Stimulated activated naive CD4-positive, alpha-beta T cell (primary cell): ENCODE measurements at regions not wholly inside any gene's neighbourhood (a gene's known extent, or its start where the extent isn't known, plus 50 kb on each side); places are given as distances from the start of the nearest gene placed in this dataset.

ENCODE experiments used
- DNase-seq, 6 experiments: peaks; one replicate each; lab custom pipeline; 2025; lab: John Stamatoyannopoulos, UW

- no peak for DNase-seq
These were observed 446.2 kb upstream of the SLC14A2 start for GRCh38 chr18:45168866-45169600.

GRCh38 chr18:45169610-45170009 is 445.7 kb upstream of the SLC14A2 start:
- no peak for DNase-seq

GRCh38 chr18:45171679-45172191 is 443.5 kb upstream of the SLC14A2 start:
- DNase-seq = no peak

- no peak for DNase-seq
These were observed 441.9 kb upstream of the SLC14A2 start for GRCh38 chr18:45173327-45173726.

GRCh38 chr18:45173799-45174519 is 441.3 kb upstream of the SLC14A2 start:
- no peak for DNase-seq

- DNase-seq = no peak
These were observed 440.6 kb upstream of the SLC14A2 start for GRCh38 chr18:45174629-45175136.

- DNase-seq = no peak
These were observed 439.8 kb upstream of the SLC14A2 start for GRCh38 chr18:45175511-45175910.

GRCh38 chr18:45186832-45187231 is 428.4 kb upstream of the SLC14A2 start:
- DNase-seq = no peak

GRCh38 chr18:45191795-45192194 is 423.5 kb upstream of the SLC14A2 start:
- no peak for DNase-seq

GRCh38 chr18:45197526-45197970 is 417.7 kb upstream of the SLC14A2 start:
- no peak for DNase-seq

- DNase-seq = no peak
These were observed 416.8 kb upstream of the SLC14A2 start for GRCh38 chr18:45198526-45198925.

- no peak for DNase-seq
These were observed 414.2 kb upstream of the SLC14A2 start for GRCh38 chr18:45201029-45201428.

- no peak for DNase-seq
These were observed 413.8 kb upstream of the SLC14A2 start for GRCh38 chr18:45201489-45201888.

GRCh38 chr18:45202061-45202460 is 413.2 kb upstream of the SLC14A2 start:
- no peak for DNase-seq

- DNase-seq = no peak
These were observed 411.6 kb upstream of the SLC14A2 start for GRCh38 chr18:45203677-45204076.

GRCh38 chr18:45207328-45207727 is 407.9 kb upstream of the SLC14A2 start:
- DNase-seq = no peak

GRCh38 chr18:45208164-45208563 is 407.1 kb upstream of the SLC14A2 start:
- DNase-seq = no peak

GRCh38 chr18:45212181-45213039 is 402.9 kb upstream of the SLC14A2 start:
- peak in 3 of 6 experiments; percentile 0 to 9 (median 2) for DNase-seq

- no peak for DNase-seq
These were observed 402.3 kb upstream of the SLC14A2 start for GRCh38 chr18:45213040-45213333.

- no peak for DNase-seq
These were observed 396.8 kb upstream of the SLC14A2 start for GRCh38 chr18:45218436-45218835.

- DNase-seq = no peak
These were observed 393.9 kb upstream of the SLC14A2 start for GRCh38 chr18:45221363-45221762.

GRCh38 chr18:45222180-45222579 is 393.1 kb upstream of the SLC14A2 start:
- no peak for DNase-seq
